HG03469 (cell line): ENCODE measurements at regions not wholly inside any gene's neighbourhood (a gene's known extent, or its start where the extent isn't known, plus 50 kb on each side); places are given as distances from the start of the nearest gene placed in this dataset.
"Not testable (repeated sequence)": the region's sequence is repeated elsewhere in the genome, so short reads cannot be mapped to it uniquely, and the experiment has no call there.

Experiments used
- ATAC-seq: cut with Tn5 transposase; IDR thresholded peaks from one replicate; pipeline ENCODE4 v1.9.1; 2021; ENCODE audit warnings: mild to moderate bottlenecking, moderate library complexity, moderate number of reproducible peaks; ENCODE audit not compliant: unreplicated experiment

- ATAC-seq = no peak
Observed at GRCh38 chr10:109664554-109664953, 258.8 kb downstream of the XPNPEP1 start.

GRCh38 chr10:109663122-109663521, 260.2 kb downstream of the XPNPEP1 start:
- no peak for ATAC-seq

GRCh38 chr10:109652612-109653011, 270.7 kb downstream of the XPNPEP1 start:
- not testable (repeated sequence) for ATAC-seq

- ATAC-seq = no peak
Observed at GRCh38 chr10:109650228-109650627, 273.1 kb downstream of the XPNPEP1 start.

GRCh38 chr10:109647627-109648026, 275.7 kb downstream of the XPNPEP1 start:
- no peak for ATAC-seq

GRCh38 chr10:109633846-109634245, 289.5 kb downstream of the XPNPEP1 start:
- ATAC-seq = no peak

- ATAC-seq = not testable (repeated sequence)
Observed at GRCh38 chr10:109633017-109633416, 290.3 kb downstream of the XPNPEP1 start.

GRCh38 chr10:109624939-109625338, 298.4 kb downstream of the XPNPEP1 start:
- ATAC-seq = no peak

GRCh38 chr10:109622566-109622965, 300.7 kb downstream of the XPNPEP1 start:
- ATAC-seq = no peak

- ATAC-seq = no peak
Observed at GRCh38 chr10:109620396-109620795, 302.9 kb downstream of the XPNPEP1 start.

GRCh38 chr10:109619914-109620313, 303.4 kb downstream of the XPNPEP1 start:
- ATAC-seq = no peak

- no peak for ATAC-seq
Observed at GRCh38 chr10:109618748-109619147, 304.6 kb downstream of the XPNPEP1 start.

GRCh38 chr10:109618301-109618700, 305.0 kb downstream of the XPNPEP1 start:
- ATAC-seq = no peak

GRCh38 chr10:109616359-109616980, 306.8 kb downstream of the XPNPEP1 start:
- no peak for ATAC-seq

- ATAC-seq = not testable (repeated sequence)
Observed at GRCh38 chr10:109595356-109595755, 328.0 kb downstream of the XPNPEP1 start.

GRCh38 chr10:109593682-109594081, 329.6 kb downstream of the XPNPEP1 start:
- no peak for ATAC-seq

- no peak for ATAC-seq
Observed at GRCh38 chr10:109592391-109592790, 330.9 kb downstream of the XPNPEP1 start.

- ATAC-seq = no peak
Observed at GRCh38 chr10:109591601-109592000, 331.7 kb downstream of the XPNPEP1 start.

GRCh38 chr10:109588259-109588658, 335.1 kb downstream of the XPNPEP1 start:
- ATAC-seq = no peak

- no peak for ATAC-seq
Observed at GRCh38 chr10:109587366-109587765, 335.9 kb downstream of the XPNPEP1 start.

- no peak for ATAC-seq
Observed at GRCh38 chr10:109556399-109556798, 366.9 kb downstream of the XPNPEP1 start.

- not testable (repeated sequence) for ATAC-seq
Observed at GRCh38 chr10:109542050-109542603, 381.2 kb downstream of the XPNPEP1 start.

- ATAC-seq = no peak
Observed at GRCh38 chr10:109534193-109534592, 389.1 kb downstream of the XPNPEP1 start.
